ENCODE measurements at regions not wholly inside any gene's neighbourhood (a gene's known extent, or its start where the extent isn't known, plus 50 kb on each side); places are given as distances from the start of the nearest gene placed in this dataset.

DNA sequence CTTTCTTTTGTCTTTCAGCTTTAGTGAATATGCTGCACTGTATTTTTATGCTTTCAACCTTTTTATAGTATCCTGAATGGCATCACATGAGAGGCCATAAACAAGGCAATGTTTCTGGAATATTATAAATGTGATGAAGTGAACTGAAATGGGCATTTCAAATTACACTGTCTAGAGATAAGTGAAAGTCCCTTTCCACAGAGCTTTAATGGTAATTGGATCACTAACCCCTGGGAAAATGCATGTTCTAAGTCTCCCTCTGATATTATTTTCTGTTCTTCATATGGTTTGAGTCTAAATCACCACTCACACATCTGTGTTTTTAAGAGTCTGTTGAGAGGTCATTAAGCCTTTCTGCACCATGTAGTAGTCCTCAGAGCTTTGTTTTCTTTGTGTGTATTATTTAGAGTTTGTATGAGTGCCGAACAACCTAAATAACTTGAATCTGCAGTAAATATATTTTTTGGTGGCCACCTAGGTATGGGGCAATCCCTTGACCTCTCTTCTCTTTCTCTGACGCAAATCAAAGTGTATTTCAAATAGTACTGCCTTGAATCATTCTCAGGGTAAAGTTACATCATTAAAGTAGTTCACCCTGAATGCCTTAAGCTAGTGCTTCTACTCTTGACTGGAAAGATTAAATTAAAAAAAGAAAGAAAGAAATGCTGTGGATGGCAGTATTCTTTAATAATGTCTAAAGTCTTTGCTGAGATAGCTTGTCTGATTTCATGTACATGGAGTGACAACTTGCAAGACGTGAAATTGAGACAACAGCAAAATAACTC, 1931.0 kb upstream of the CDH6 start:
- no peak overlapping the region for H2AK5ac ChIP-seq (ENCODE audit: insufficient read length, low read length)
- no peak overlapping the region for H3T11ph ChIP-seq (ENCODE audit: low read length)
- H2BK12ac ChIP-seq (ENCODE audit: insufficient read length, low read depth, low read length) = no peak overlapping the region
- H3K56ac ChIP-seq (ENCODE audit: insufficient read length, low read depth, low read length) = no peak overlapping the region
- no peak for DNase-seq
- H3K14ac ChIP-seq (ENCODE audit: insufficient read depth, low read length) = no peak overlapping the region
- Mint-ChIP-seq H3K4me1 (0 out of 4 replicates have a peak, but pooled peaks cover 0 to 2% of the 10 kb centered on the region in 2 experiments), H3K27ac (no peak overlapping the region), H3K4me3 (no peak overlapping the region), H3K36me3 (ENCODE audit: insufficient read depth in 1 of 3, low read depth in 3 of 3) (no peaks in the 10 kb centered on the region), H3K27me3 (ENCODE audit: low read depth) (no peaks in the 10 kb centered on the region), H3K9me3 (no peaks in the 10 kb centered on the region)
- TF ChIP-seq, protein P1, sequence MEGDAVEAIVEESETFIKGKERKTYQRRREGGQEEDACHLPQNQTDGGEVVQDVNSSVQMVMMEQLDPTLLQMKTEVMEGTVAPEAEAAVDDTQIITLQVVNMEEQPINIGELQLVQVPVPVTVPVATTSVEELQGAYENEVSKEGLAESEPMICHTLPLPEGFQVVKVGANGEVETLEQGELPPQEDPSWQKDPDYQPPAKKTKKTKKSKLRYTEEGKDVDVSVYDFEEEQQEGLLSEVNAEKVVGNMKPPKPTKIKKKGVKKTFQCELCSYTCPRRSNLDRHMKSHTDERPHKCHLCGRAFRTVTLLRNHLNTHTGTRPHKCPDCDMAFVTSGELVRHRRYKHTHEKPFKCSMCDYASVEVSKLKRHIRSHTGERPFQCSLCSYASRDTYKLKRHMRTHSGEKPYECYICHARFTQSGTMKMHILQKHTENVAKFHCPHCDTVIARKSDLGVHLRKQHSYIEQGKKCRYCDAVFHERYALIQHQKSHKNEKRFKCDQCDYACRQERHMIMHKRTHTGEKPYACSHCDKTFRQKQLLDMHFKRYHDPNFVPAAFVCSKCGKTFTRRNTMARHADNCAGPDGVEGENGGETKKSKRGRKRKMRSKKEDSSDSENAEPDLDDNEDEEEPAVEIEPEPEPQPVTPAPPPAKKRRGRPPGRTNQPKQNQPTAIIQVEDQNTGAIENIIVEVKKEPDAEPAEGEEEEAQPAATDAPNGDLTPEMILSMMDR (conservative IDR thresholded peaks at IDR 0.05) = no peak
- H4K20me1 ChIP-seq (ENCODE audit: control insufficient read depth, insufficient read depth, insufficient read length) = no peaks in the 10 kb centered on the region
- no peak overlapping the region for H2BK20ac ChIP-seq (ENCODE audit: low read depth, low read length, poor library complexity, severe bottlenecking)
- no CpG with 5 or more reads among the region's 3 CpGs for WGBS (ENCODE audit: extremely low coverage, insufficient read length, low lambda C conversion rate)
- H3K9me3 ChIP-seq (ENCODE audit: control insufficient read depth, low read depth, low read length) = no peaks in the 10 kb centered on the region
- no peak overlapping the region for H3K4ac ChIP-seq (ENCODE audit: low read depth, low read length)
- H2BK120ac ChIP-seq (ENCODE audit: low read depth, low read length, poor library complexity, severe bottlenecking) = no peak overlapping the region
- H3K4me1 ChIP-seq (ENCODE audit: insufficient read depth, low read length) = no peaks in the 10 kb centered on the region
- no peaks in the 10 kb centered on the region for H3K27me3 ChIP-seq (ENCODE audit: insufficient read depth, low read length)
- no peak overlapping the region for H2AFZ ChIP-seq (ENCODE audit: low read length)
- no peaks in the 10 kb centered on the region for H3K79me2 ChIP-seq (ENCODE audit: insufficient read depth, low read length)
- no peak overlapping the region for H3K9ac ChIP-seq (ENCODE audit: extremely low read depth, insufficient read length, low read length)
- no peak overlapping the region for H4K91ac ChIP-seq (ENCODE audit: insufficient read length, low read depth, low read length)
- no peak overlapping the region for H3K23ac ChIP-seq (ENCODE audit: insufficient read length, low read depth, low read length)
- no peaks in the 10 kb centered on the region for H3K79me1 ChIP-seq (ENCODE audit: insufficient read depth, low read depth, low read length, poor library complexity, severe bottlenecking)
- no peak overlapping the region for H3K27ac ChIP-seq (ENCODE audit: insufficient read length, low read depth, low read length)
- no peak overlapping the region for H3K4me2 ChIP-seq (ENCODE audit: insufficient read depth, insufficient read length, low read length)
- no peak overlapping the region for H2BK15ac ChIP-seq (ENCODE audit: low read depth, low read length)
- H2BK5ac ChIP-seq (ENCODE audit: insufficient read length, low read length) = no peak overlapping the region
- no peak overlapping the region for H3K18ac ChIP-seq (ENCODE audit: insufficient read length, low read depth, low read length)
- H4K5ac ChIP-seq (ENCODE audit: insufficient read length, low read depth, low read length) = no peak overlapping the region
- H3K23me2 ChIP-seq (ENCODE audit: insufficient read length, low read depth, low read length, poor library complexity, severe bottlenecking) = no peaks in the 10 kb centered on the region
- H4K8ac ChIP-seq (replicated peaks; ENCODE audit: insufficient read length, low read depth, low read length) = no peak overlapping the region

All from H9 (cell line).